ENCODE measurements at regions not wholly inside any gene's neighbourhood (a gene's known extent, or its start where the extent isn't known, plus 50 kb on each side); places are given as distances from the start of the nearest gene placed in this dataset.

- TF ChIP-seq, protein P1, sequence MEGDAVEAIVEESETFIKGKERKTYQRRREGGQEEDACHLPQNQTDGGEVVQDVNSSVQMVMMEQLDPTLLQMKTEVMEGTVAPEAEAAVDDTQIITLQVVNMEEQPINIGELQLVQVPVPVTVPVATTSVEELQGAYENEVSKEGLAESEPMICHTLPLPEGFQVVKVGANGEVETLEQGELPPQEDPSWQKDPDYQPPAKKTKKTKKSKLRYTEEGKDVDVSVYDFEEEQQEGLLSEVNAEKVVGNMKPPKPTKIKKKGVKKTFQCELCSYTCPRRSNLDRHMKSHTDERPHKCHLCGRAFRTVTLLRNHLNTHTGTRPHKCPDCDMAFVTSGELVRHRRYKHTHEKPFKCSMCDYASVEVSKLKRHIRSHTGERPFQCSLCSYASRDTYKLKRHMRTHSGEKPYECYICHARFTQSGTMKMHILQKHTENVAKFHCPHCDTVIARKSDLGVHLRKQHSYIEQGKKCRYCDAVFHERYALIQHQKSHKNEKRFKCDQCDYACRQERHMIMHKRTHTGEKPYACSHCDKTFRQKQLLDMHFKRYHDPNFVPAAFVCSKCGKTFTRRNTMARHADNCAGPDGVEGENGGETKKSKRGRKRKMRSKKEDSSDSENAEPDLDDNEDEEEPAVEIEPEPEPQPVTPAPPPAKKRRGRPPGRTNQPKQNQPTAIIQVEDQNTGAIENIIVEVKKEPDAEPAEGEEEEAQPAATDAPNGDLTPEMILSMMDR (conservative IDR thresholded peaks at IDR 0.05), result no peak
- no peak for TF ChIP-seq EZH2 (IDR thresholded peaks at IDR 0.05; ENCODE audit: low read depth)
Measured at GRCh38 chr2:126826491-126826890, 72.2 kb upstream of the TEX51 start.

All from PC-9 (cell line).